ENCODE measurements at regions not wholly inside any gene's neighbourhood (a gene's known extent, or its start where the extent isn't known, plus 50 kb on each side); places are given as distances from the start of the nearest gene placed in this dataset.
"Not testable (repeated sequence)": the region's sequence is repeated elsewhere in the genome, so short reads cannot be mapped to it uniquely, and the experiment has no call there.

- peak; percentile 41 for DNase-seq
Measured at GRCh38 chr6:114747995-114748625, 405.3 kb upstream of the HS3ST5 start.

GRCh38 chr6:114740547-114740946, 397.7 kb upstream of the HS3ST5 start:
- no peak for DNase-seq

- DNase-seq = no peak
Measured at GRCh38 chr6:114739656-114740055, 396.8 kb upstream of the HS3ST5 start.

GRCh38 chr6:114735025-114735735, 392.4 kb upstream of the HS3ST5 start:
- DNase-seq = peak; percentile 5

- no peak for DNase-seq
Measured at GRCh38 chr6:114733596-114733995, 390.8 kb upstream of the HS3ST5 start.

GRCh38 chr6:114718716-114719270, 376.0 kb upstream of the HS3ST5 start:
- DNase-seq = no peak

- no peak for DNase-seq
Measured at GRCh38 chr6:114718186-114718585, 375.4 kb upstream of the HS3ST5 start.

GRCh38 chr6:114714836-114715507, 372.1 kb upstream of the HS3ST5 start:
- no peak for DNase-seq

GRCh38 chr6:114713690-114714089, 370.9 kb upstream of the HS3ST5 start:
- DNase-seq = no peak

GRCh38 chr6:114712129-114712662, 369.4 kb upstream of the HS3ST5 start:
- DNase-seq = no peak

GRCh38 chr6:114707081-114707620, 364.3 kb upstream of the HS3ST5 start:
- no peak for DNase-seq

GRCh38 chr6:114690625-114691024, 347.8 kb upstream of the HS3ST5 start:
- DNase-seq = no peak

GRCh38 chr6:114659513-114659912, 316.7 kb upstream of the HS3ST5 start:
- no peak for DNase-seq

- DNase-seq = no peak
Measured at GRCh38 chr6:114651611-114652010, 308.8 kb upstream of the HS3ST5 start.

GRCh38 chr6:114650891-114651290, 308.1 kb upstream of the HS3ST5 start:
- no peak for DNase-seq

- DNase-seq = no peak
Measured at GRCh38 chr6:114649298-114649697, 306.5 kb upstream of the HS3ST5 start.

GRCh38 chr6:114648847-114649246, 306.0 kb upstream of the HS3ST5 start:
- no peak for DNase-seq

GRCh38 chr6:114638341-114638740, 295.5 kb upstream of the HS3ST5 start:
- peak; percentile 17 for DNase-seq

GRCh38 chr6:114634016-114634415, 291.2 kb upstream of the HS3ST5 start:
- DNase-seq = peak; percentile 5

GRCh38 chr6:114626226-114626625, 283.4 kb upstream of the HS3ST5 start:
- not testable (repeated sequence) for DNase-seq

- no peak for DNase-seq
Measured at GRCh38 chr6:114619621-114620200, 276.9 kb upstream of the HS3ST5 start.

GRCh38 chr6:114611696-114612095, 268.9 kb upstream of the HS3ST5 start:
- peak; percentile 7 for DNase-seq

GRCh38 chr6:114608091-114608490, 265.3 kb upstream of the HS3ST5 start:
- DNase-seq = no peak

Data from kidney glomerular epithelial cell (primary cell).